ENCODE measurements at regions not wholly inside any gene's neighbourhood (a gene's known extent, or its start where the extent isn't known, plus 50 kb on each side); places are given as distances from the start of the nearest gene placed in this dataset.
A peak's percentile ranks its signal among the peaks of the same experiment; 100 is the strongest.
"Not testable (repeated sequence)": the region's sequence is repeated elsewhere in the genome, so short reads cannot be mapped to it uniquely, and the experiment has no call there.

GRCh38 chr4:177246641-177247584 is 62.8 kb upstream of the NEIL3 start:
- peak; percentile 57 for DNase-seq (ENCODE audit: low read depth)

GRCh38 chr4:177250056-177250696 is 59.5 kb upstream of the NEIL3 start:
- DNase-seq (ENCODE audit: low read depth) = peak; percentile 58

GRCh38 chr4:177251237-177251636 is 58.4 kb upstream of the NEIL3 start:
- DNase-seq (ENCODE audit: low read depth) = no peak

GRCh38 chr4:177255359-177255758 is 54.3 kb upstream of the NEIL3 start:
- DNase-seq (ENCODE audit: low read depth) = no peak

- no peak for DNase-seq (ENCODE audit: low read depth)
Measured at GRCh38 chr4:177256950-177257349, 52.7 kb upstream of the NEIL3 start.

- DNase-seq (ENCODE audit: low read depth) = not testable (repeated sequence)
Measured at GRCh38 chr4:177259466-177259865, 50.2 kb upstream of the NEIL3 start.
